BLaER1 treated with 17β-estradiol and CSF1 and Interleukin-3, amounts not matched to agents 10 nM and 100 nM (cell line): ENCODE measurements at regions not wholly inside any gene's neighbourhood (a gene's known extent, or its start where the extent isn't known, plus 50 kb on each side); places are given as distances from the start of the nearest gene placed in this dataset.
"Not testable (repeated sequence)": the region's sequence is repeated elsewhere in the genome, so short reads cannot be mapped to it uniquely, and the experiment has no call there.

Source experiments
- H3K27ac ChIP-seq, 11 experiments: shearing (Covaris generic); formaldehyde crosslinking; 2 replicates each; pipeline ENCODE4 v1.8.1; 2022
- H3K27me3 ChIP-seq, 11 experiments: shearing (Covaris generic); formaldehyde crosslinking; 2 replicates each; pipeline ENCODE4 v1.8.1; 2022
- H3K36me3 ChIP-seq, 11 experiments: shearing (Covaris generic); formaldehyde crosslinking; 2 replicates each; pipeline ENCODE4 v1.8.1; 2022
- H3K4me1 ChIP-seq, 10 experiments: shearing (Covaris generic); formaldehyde crosslinking; 2 replicates each; pipeline ENCODE4 v1.8.1; 2022
- H3K4me2 ChIP-seq, 11 experiments: shearing (Covaris generic); formaldehyde crosslinking; 2 replicates each; pipeline ENCODE4 v1.8.1; 2022
- H3K4me3 ChIP-seq, 10 experiments: shearing (Covaris generic); formaldehyde crosslinking; 2 replicates each; pipeline ENCODE4 v1.8.1; 2022
- H3K9ac ChIP-seq, 11 experiments: shearing (Covaris generic); formaldehyde crosslinking; 2 replicates each; pipeline ENCODE4 v1.8.1; 2022
- H3K9me3 ChIP-seq, 11 experiments: shearing (Covaris generic); formaldehyde crosslinking; replicated peaks in 1 of 11; 2 replicates each; pipeline ENCODE4 v1.8.1; 2022
- H4K20me1 ChIP-seq, 11 experiments: shearing (Covaris generic); formaldehyde crosslinking; 2 replicates each; pipeline ENCODE4 v1.8.1; 2022
- Cebpa-rat ChIP-seq, 11 experiments: shearing (Covaris generic); IDR thresholded peaks; 2 replicates each; pipeline ENCODE4 v1.8.1; 2022

DNA sequence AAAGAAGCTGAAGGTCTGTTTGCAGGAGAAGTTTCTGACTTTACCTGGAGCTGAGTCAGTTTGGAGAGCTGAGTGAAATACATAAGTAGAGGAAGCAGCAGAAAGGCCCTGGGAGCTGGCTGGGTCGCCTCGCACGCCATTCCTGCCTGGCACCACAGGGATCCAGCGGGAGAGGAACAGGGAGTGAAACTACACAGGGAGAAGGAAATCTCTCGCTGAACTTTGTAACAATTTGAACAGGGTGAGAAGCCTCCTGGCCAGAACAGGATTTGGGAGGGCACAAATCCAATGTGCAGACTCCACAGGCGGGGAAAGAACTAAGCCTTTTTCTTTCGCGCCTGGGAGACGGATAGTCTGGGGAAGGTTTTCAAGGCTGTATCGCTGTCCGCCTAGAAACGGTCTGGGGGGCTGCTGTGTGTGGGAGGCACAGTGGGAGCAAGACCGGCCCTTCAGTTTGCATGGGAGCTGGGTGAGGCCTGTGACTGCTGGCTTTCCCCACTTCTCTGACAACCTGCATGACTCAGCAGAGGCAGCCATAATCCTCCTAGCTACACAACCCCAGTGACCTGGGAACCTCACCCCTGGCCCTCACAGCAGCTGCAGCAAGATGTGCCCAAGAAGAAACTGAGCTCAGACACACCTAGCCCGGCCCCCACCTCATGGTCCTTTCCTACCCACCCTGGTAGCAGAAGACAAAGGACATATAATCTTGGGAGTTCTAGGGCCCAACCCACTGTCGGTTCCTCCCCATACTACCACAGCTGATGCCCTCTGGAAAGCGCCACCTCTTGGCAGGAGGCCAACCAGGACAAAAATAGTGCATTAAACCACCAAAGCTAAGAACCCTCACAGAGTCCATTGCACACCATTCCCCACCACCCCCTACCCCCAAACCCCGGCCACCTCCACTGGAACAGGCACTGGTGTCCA is 778.6 kb downstream of the KCNJ2 start:
- Histone ChIP-seq H3K27ac (no peak overlapping the region), H3K36me3 (no peaks in the 10 kb centered on the region), H3K9me3 (peaks cover 0 to 3% (median 0%) of the 10 kb centered on the region in 11 experiments; a peak in 1 of 22 replicates), H4K20me1 (no peaks in the 10 kb centered on the region), H3K4me3 (no peak overlapping the region), H3K9ac (no peak overlapping the region), H3K4me1 (no peaks in the 10 kb centered on the region), H3K27me3 (no peaks in the 10 kb centered on the region), H3K4me2 (no peak overlapping the region)
- no peak for TF ChIP-seq Cebpa-rat (IDR thresholded peaks at IDR 0.05)

- H3K27ac ChIP-seq, H3K9ac ChIP-seq, H3K4me1 ChIP-seq, H3K27me3 ChIP-seq, H3K4me2 ChIP-seq, H3K36me3 ChIP-seq, H3K9me3 ChIP-seq, H4K20me1 ChIP-seq, H3K4me3 ChIP-seq: not testable (repeated sequence)
Measured at GRCh38 chr17:70953140-70953539, 783.8 kb downstream of the KCNJ2 start.

- Histone ChIP-seq H3K4me1 (no peaks in the 10 kb centered on the region), H3K27ac (no peak overlapping the region), H3K9me3 (peaks cover 0 to 3% (median 0%) of the 10 kb centered on the region in 11 experiments; a peak in 1 of 22 replicates), H3K4me3 (no peak overlapping the region), H3K9ac (no peak overlapping the region), H4K20me1 (no peaks in the 10 kb centered on the region), H3K4me2 (no peak overlapping the region), H3K27me3 (no peaks in the 10 kb centered on the region), H3K36me3 (no peaks in the 10 kb centered on the region)
- TF ChIP-seq Cebpa-rat (IDR thresholded peaks at IDR 0.05) = no peak
Measured at GRCh38 chr17:70955441-70955840, 786.1 kb downstream of the KCNJ2 start.

DNA sequence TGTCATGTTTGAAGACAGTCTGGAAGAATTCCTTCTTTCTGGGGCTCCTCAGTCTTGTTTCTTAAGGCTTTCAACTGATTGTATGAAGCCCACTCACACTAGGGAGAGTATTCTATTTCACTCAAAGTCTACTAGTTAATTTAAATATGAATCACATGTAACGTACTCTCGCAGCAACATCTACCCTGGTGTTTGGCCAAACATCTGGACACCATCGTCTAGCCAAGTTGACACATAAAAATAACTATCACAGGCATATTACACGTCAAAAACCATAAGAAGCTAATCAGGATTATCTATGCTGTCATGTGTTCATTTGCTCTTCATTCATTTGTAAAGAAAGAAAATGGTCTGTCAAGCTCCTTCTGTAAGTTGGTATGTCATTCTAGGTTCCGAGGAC is 787.4 kb downstream of the KCNJ2 start:
- H3K4me2 ChIP-seq = no peak overlapping the region
- no peaks in the 10 kb centered on the region for H3K4me1 ChIP-seq
- H3K27me3 ChIP-seq = no peaks in the 10 kb centered on the region
- no peaks in the 10 kb centered on the region for H3K36me3 ChIP-seq
- H4K20me1 ChIP-seq = no peaks in the 10 kb centered on the region
- H3K27ac ChIP-seq = no peak overlapping the region
- no peak for TF ChIP-seq Cebpa-rat (IDR thresholded peaks at IDR 0.05)
- H3K9ac ChIP-seq = no peak overlapping the region
- no peaks in the 10 kb centered on the region; a peak in 1 of 22 replicates for H3K9me3 ChIP-seq
- H3K4me3 ChIP-seq = no peak overlapping the region

GRCh38 chr17:70961341-70961740 is 792.0 kb downstream of the KCNJ2 start:
- Histone ChIP-seq H4K20me1 (no peaks in the 10 kb centered on the region), H3K4me3 (no peak overlapping the region), H3K9me3 (peaks cover 0 to 12% (median 8%) of the 10 kb centered on the region in 11 experiments; a peak in 19 of 22 replicates), H3K9ac (no peak overlapping the region), H3K4me2 (no peak overlapping the region), H3K36me3 (no peaks in the 10 kb centered on the region), H3K27me3 (no peaks in the 10 kb centered on the region), H3K4me1 (no peaks in the 10 kb centered on the region), H3K27ac (no peak overlapping the region)
- no peak for TF ChIP-seq Cebpa-rat (IDR thresholded peaks at IDR 0.05)

- Histone ChIP-seq H3K9ac (no peak overlapping the region), H3K9me3 (peaks cover 0 to 17% (median 15%) of the 10 kb centered on the region in 11 experiments; a peak in 20 of 22 replicates), H3K4me2 (no peak overlapping the region), H3K36me3 (no peaks in the 10 kb centered on the region), H3K27ac (no peak overlapping the region), H3K4me1 (no peaks in the 10 kb centered on the region), H3K4me3 (no peak overlapping the region), H3K27me3 (no peaks in the 10 kb centered on the region), H4K20me1 (no peaks in the 10 kb centered on the region)
- no peak for TF ChIP-seq Cebpa-rat (IDR thresholded peaks at IDR 0.05)
Measured at GRCh38 chr17:70968302-70968701, 799.0 kb downstream of the KCNJ2 start.

GRCh38 chr17:70969521-70970034 is 800.2 kb downstream of the KCNJ2 start:
- Histone ChIP-seq H3K9me3 (peaks cover 0 to 17% (median 15%) of the 10 kb centered on the region in 11 experiments; a peak in 20 of 22 replicates), H3K36me3 (no peaks in the 10 kb centered on the region), H3K4me1 (no peaks in the 10 kb centered on the region), H3K4me3 (no peak overlapping the region), H4K20me1 (no peaks in the 10 kb centered on the region), H3K27ac (no peak overlapping the region), H3K9ac (no peak overlapping the region), H3K4me2 (no peak overlapping the region), H3K27me3 (no peaks in the 10 kb centered on the region)
- no peak for TF ChIP-seq Cebpa-rat (IDR thresholded peaks at IDR 0.05)

- Histone ChIP-seq H3K4me2 (no peak overlapping the region), H3K4me1 (no peaks in the 10 kb centered on the region), H3K4me3 (no peak overlapping the region), H3K27ac (no peak overlapping the region), H3K27me3 (no peaks in the 10 kb centered on the region), H3K36me3 (no peaks in the 10 kb centered on the region), H4K20me1 (no peaks in the 10 kb centered on the region), H3K9me3 (peaks cover 5 to 10% (median 7%) of the 10 kb centered on the region in 11 experiments; a peak in 19 of 22 replicates), H3K9ac (no peak overlapping the region)
- TF ChIP-seq Cebpa-rat (IDR thresholded peaks at IDR 0.05) = no peak
Measured at GRCh38 chr17:70976447-70976846, 807.1 kb downstream of the KCNJ2 start.

GRCh38 chr17:70984873-70985272 is 815.5 kb downstream of the KCNJ2 start:
- Histone ChIP-seq H3K36me3 (no peaks in the 10 kb centered on the region), H3K4me1 (no peaks in the 10 kb centered on the region), H3K4me2 (no peak overlapping the region), H3K27me3 (no peaks in the 10 kb centered on the region), H4K20me1 (no peaks in the 10 kb centered on the region), H3K27ac (no peak overlapping the region), H3K9me3 (peaks cover 21 to 41% (median 26%) of the 10 kb centered on the region in 11 experiments), H3K9ac (no peak overlapping the region), H3K4me3 (no peak overlapping the region)
- TF ChIP-seq Cebpa-rat (IDR thresholded peaks at IDR 0.05) = no peak
